Activated naive CD4-positive, alpha-beta T cell treated with anti-CD3 and anti-CD28 coated beads, Interleukin-2, amount 10 ng/mL, durations not matched to agents 7 days and 5 days (primary cell): ENCODE measurements at regions not wholly inside any gene's neighbourhood (a gene's known extent, or its start where the extent isn't known, plus 50 kb on each side); places are given as distances from the start of the nearest gene placed in this dataset.
"Not testable (repeated sequence)": the region's sequence is repeated elsewhere in the genome, so short reads cannot be mapped to it uniquely, and the experiment has no call there.

Experiments used
- CTCF ChIA-PET: fragments of 350-600 bp; sonication (Branson Sonifier 250); formaldehyde crosslinking; loops from one replicate; lab custom pipeline; 2021; ENCODE audit warnings: antibody characterized with exemption; lab: Charles Lee
- DNase-seq: peaks from one replicate; pipeline ENCODE4 v3.0.0-alpha.2; 2020
- H3K27ac Mint-ChIP-seq: one replicate; pipeline ENCODE4 v1.8.0; 2021; ENCODE audit warnings: mild to moderate bottlenecking, moderate library complexity, mixed read lengths
- H3K27me3 Mint-ChIP-seq: one replicate; pipeline ENCODE4 v1.8.0; 2021; ENCODE audit warnings: mild to moderate bottlenecking, mixed read lengths
- H3K36me3 Mint-ChIP-seq: one replicate; pipeline ENCODE4 v1.8.0; 2021; ENCODE audit warnings: mixed read lengths
- H3K4me1 Mint-ChIP-seq: one replicate; pipeline ENCODE4 v1.8.0; 2021; ENCODE audit warnings: mixed read lengths
- H3K4me3 Mint-ChIP-seq: one replicate; pipeline ENCODE4 v1.8.0; 2021; ENCODE audit warnings: mild to moderate bottlenecking, moderate library complexity, mixed read lengths
- H3K9me3 Mint-ChIP-seq: one replicate; pipeline ENCODE4 v1.8.0; 2021; ENCODE audit warnings: mixed read lengths

GRCh38 chr4:123649645-123650391 lies 253.2 kb downstream of the SPRY1 start:
- no peak for DNase-seq
- H3K4me1 Mint-ChIP-seq, result no peaks in the 10 kb centered on the region
- no peak overlapping the region for H3K4me3 Mint-ChIP-seq
- CTCF ChIA-PET, result interaction anchor here (0.6 kb wide), 1 partner anchor 14 kb away, joined by 3 read pairs; no protein-coding TSS in a partner anchor
- H3K27me3 Mint-ChIP-seq, result no peaks in the 10 kb centered on the region
- H3K27ac Mint-ChIP-seq, result no peak overlapping the region
- no peaks in the 10 kb centered on the region for H3K9me3 Mint-ChIP-seq
- H3K36me3 Mint-ChIP-seq, result no peaks in the 10 kb centered on the region

GRCh38 chr4:123651066-123651465 lies 254.5 kb downstream of the SPRY1 start:
- no peak overlapping the region for H3K27ac Mint-ChIP-seq
- CTCF ChIA-PET, result interaction anchor here (0.8 kb wide), 1 partner anchor 198 kb away, joined by 3 read pairs; no protein-coding TSS in a partner anchor
- no peaks in the 10 kb centered on the region for H3K36me3 Mint-ChIP-seq
- H3K27me3 Mint-ChIP-seq, result no peaks in the 10 kb centered on the region
- no peak for DNase-seq
- H3K4me3 Mint-ChIP-seq, result no peak overlapping the region
- H3K4me1 Mint-ChIP-seq, result no peaks in the 10 kb centered on the region
- peaks cover 3% of the 10 kb centered on the region for H3K9me3 Mint-ChIP-seq

- no peak for DNase-seq
- Mint-ChIP-seq H3K27me3 (no peaks in the 10 kb centered on the region), H3K4me3 (no peak overlapping the region), H3K4me1 (no peaks in the 10 kb centered on the region), H3K36me3 (no peaks in the 10 kb centered on the region), H3K9me3 (peaks cover 5% of the 10 kb centered on the region), H3K27ac (no peak overlapping the region)
- CTCF ChIA-PET, result no interaction called here
Measured at GRCh38 chr4:123651536-123652180, 255.1 kb downstream of the SPRY1 start.

- no peak for DNase-seq
- Mint-ChIP-seq H3K27me3 (no peaks in the 10 kb centered on the region), H3K36me3 (no peaks in the 10 kb centered on the region), H3K4me1 (no peaks in the 10 kb centered on the region), H3K4me3 (no peak overlapping the region), H3K27ac (no peak overlapping the region), H3K9me3 (peaks cover 8% of the 10 kb centered on the region)
- CTCF ChIA-PET, result no interaction called here
Measured at GRCh38 chr4:123652476-123652875, 255.9 kb downstream of the SPRY1 start.

GRCh38 chr4:123653236-123653635 lies 256.6 kb downstream of the SPRY1 start:
- no peak for DNase-seq
- Mint-ChIP-seq H3K9me3 (peaks cover 8% of the 10 kb centered on the region), H3K4me3 (no peak overlapping the region), H3K4me1 (no peaks in the 10 kb centered on the region), H3K27ac (no peak overlapping the region), H3K36me3 (no peaks in the 10 kb centered on the region), H3K27me3 (no peaks in the 10 kb centered on the region)
- CTCF ChIA-PET, result no interaction called here

GRCh38 chr4:123656746-123657294 lies 260.2 kb downstream of the SPRY1 start:
- not testable (repeated sequence) for H3K9me3 Mint-ChIP-seq, H3K36me3 Mint-ChIP-seq, DNase-seq, H3K27ac Mint-ChIP-seq, H3K4me1 Mint-ChIP-seq, H3K4me3 Mint-ChIP-seq
- H3K27me3 Mint-ChIP-seq, result peaks cover 13% of the 10 kb centered on the region
- CTCF ChIA-PET, result interaction anchor here (1.0 kb wide), 1 partner anchor 257 kb away, joined by 3 read pairs; no protein-coding TSS in a partner anchor

- H3K27me3 Mint-ChIP-seq, result peaks cover 13% of the 10 kb centered on the region
- not testable (repeated sequence) for H3K27ac Mint-ChIP-seq, DNase-seq, H3K9me3 Mint-ChIP-seq, H3K4me3 Mint-ChIP-seq, H3K4me1 Mint-ChIP-seq, H3K36me3 Mint-ChIP-seq
- CTCF ChIA-PET, result interaction anchor here (1.0 to 1.3 kb wide), 2 partner anchors 258 to 267 kb away, joined by 3 to 5 read pairs; no protein-coding TSS in a partner anchor
Measured at GRCh38 chr4:123657606-123658005, 261.0 kb downstream of the SPRY1 start.

GRCh38 chr4:123659262-123659661 lies 262.7 kb downstream of the SPRY1 start:
- peaks cover 17% of the 10 kb centered on the region for H3K27me3 Mint-ChIP-seq
- H3K4me1 Mint-ChIP-seq, result no peaks in the 10 kb centered on the region
- no peak overlapping the region for H3K4me3 Mint-ChIP-seq
- no peak for DNase-seq
- no peak overlapping the region for H3K27ac Mint-ChIP-seq
- CTCF ChIA-PET, result interaction anchor here (1.0 to 1.5 kb wide), 3 partner anchors 94 to 267 kb away, joined by 3 to 5 read pairs (median 4); no protein-coding TSS in a partner anchor
- H3K9me3 Mint-ChIP-seq, result peaks cover 8% of the 10 kb centered on the region
- H3K36me3 Mint-ChIP-seq, result no peaks in the 10 kb centered on the region

GRCh38 chr4:123659730-123660129 lies 263.1 kb downstream of the SPRY1 start:
- Mint-ChIP-seq H3K4me3 (no peak overlapping the region), H3K36me3 (no peaks in the 10 kb centered on the region), H3K27me3 (peaks cover 17% of the 10 kb centered on the region), H3K4me1 (no peaks in the 10 kb centered on the region), H3K27ac (no peak overlapping the region), H3K9me3 (peaks cover 8% of the 10 kb centered on the region)
- DNase-seq, result no peak
- CTCF ChIA-PET, result interaction anchor here (0.8 to 2.3 kb wide), 6 partner anchors 33 to 298 kb away, joined by 3 to 6 read pairs (median 4); no protein-coding TSS in a partner anchor

GRCh38 chr4:123661080-123661737 lies 264.6 kb downstream of the SPRY1 start:
- Mint-ChIP-seq H3K4me1 (no peaks in the 10 kb centered on the region), H3K36me3 (no peaks in the 10 kb centered on the region), H3K27ac (no peak overlapping the region), H3K4me3 (no peak overlapping the region), H3K27me3 (peaks cover 17% of the 10 kb centered on the region), H3K9me3 (peaks cover 4% of the 10 kb centered on the region)
- no peak for DNase-seq
- CTCF ChIA-PET, result interaction anchor here (0.7 to 2.3 kb wide), 16 partner anchors 10 to 564 kb away, joined by 3 to 16 read pairs (median 3); no protein-coding TSS in a partner anchor

- no peak overlapping the region for H3K27ac Mint-ChIP-seq
- no peak for DNase-seq
- CTCF ChIA-PET, result interaction anchor here (0.5 to 1.5 kb wide), 2 partner anchors 313 to 585 kb away, joined by 3 to 4 read pairs; no protein-coding TSS in a partner anchor
- no peaks in the 10 kb centered on the region for H3K36me3 Mint-ChIP-seq
- no peak overlapping the region for H3K4me3 Mint-ChIP-seq
- no peaks in the 10 kb centered on the region for H3K4me1 Mint-ChIP-seq
- peaks cover 22% of the 10 kb centered on the region for H3K27me3 Mint-ChIP-seq
- no peaks in the 10 kb centered on the region for H3K9me3 Mint-ChIP-seq
Measured at GRCh38 chr4:123662827-123663226, 266.2 kb downstream of the SPRY1 start.

GRCh38 chr4:123666486-123666885 lies 269.9 kb downstream of the SPRY1 start:
- Mint-ChIP-seq H3K4me3 (no peak overlapping the region), H3K27ac (no peak overlapping the region), H3K27me3 (peaks cover 9% of the 10 kb centered on the region), H3K9me3 (no peaks in the 10 kb centered on the region), H3K36me3 (no peaks in the 10 kb centered on the region), H3K4me1 (peaks cover 3% of the 10 kb centered on the region)
- DNase-seq, result no peak
- CTCF ChIA-PET, result no interaction called here

GRCh38 chr4:123667496-123667895 lies 270.9 kb downstream of the SPRY1 start:
- Mint-ChIP-seq H3K36me3 (no peaks in the 10 kb centered on the region), H3K9me3 (no peaks in the 10 kb centered on the region), H3K4me1 (peaks cover 11% of the 10 kb centered on the region), H3K27me3 (peaks cover 9% of the 10 kb centered on the region), H3K27ac (no peak overlapping the region), H3K4me3 (no peak overlapping the region)
- CTCF ChIA-PET, result no interaction called here
- no peak for DNase-seq

GRCh38 chr4:123667991-123668390 lies 271.4 kb downstream of the SPRY1 start:
- CTCF ChIA-PET, result no interaction called here
- H3K36me3 Mint-ChIP-seq, result no peaks in the 10 kb centered on the region
- peaks cover 13% of the 10 kb centered on the region for H3K4me1 Mint-ChIP-seq
- H3K27me3 Mint-ChIP-seq, result peaks cover 9% of the 10 kb centered on the region
- no peaks in the 10 kb centered on the region for H3K9me3 Mint-ChIP-seq
- no peak overlapping the region for H3K4me3 Mint-ChIP-seq
- no peak for DNase-seq
- H3K27ac Mint-ChIP-seq, result no peak overlapping the region
